CD4-positive, CD25-positive, alpha-beta regulatory T cell (primary cell): ENCODE measurements at regions not wholly inside any gene's neighbourhood (a gene's known extent, or its start where the extent isn't known, plus 50 kb on each side); places are given as distances from the start of the nearest gene placed in this dataset.

ENCODE experiments used
- ATAC-seq, 2 donors: fragments of 150-1000 bp; cut with Tn5 transposase; one replicate each; pipeline ENCODE4 v1.10.0; 2021; ENCODE audit warnings: low read depth in 2 of 2, moderate number of reproducible peaks in 2 of 2, moderate library complexity in 1 of 2
- DNase-seq, 3 donors: peaks; one replicate each; pipeline versions ENCODE4 v3.0.0 to v3.0.0-alpha.2; 2012 to 2022; ENCODE audit warnings: mixed read lengths in 1 of 3
- H3K27ac ChIP-seq: one replicate; pipeline ENCODE4 v1.7.0; 2013; ENCODE audit warnings: mild to moderate bottlenecking, low read length; ENCODE audit not compliant: insufficient read depth, poor library complexity, severe bottlenecking
- H3K27me3 ChIP-seq: one replicate; pipeline ENCODE4 v1.7.0; 2013; ENCODE audit warnings: low read length; ENCODE audit not compliant: control insufficient read depth, insufficient read depth
- H3K36me3 ChIP-seq: one replicate; pipeline ENCODE4 v1.7.0; 2013; ENCODE audit warnings: mild to moderate bottlenecking, low read length, moderate library complexity; ENCODE audit not compliant: control insufficient read depth, insufficient read depth
- H3K4me1 ChIP-seq: 2 replicates; pipeline ENCODE4 v1.7.0; 2013; ENCODE audit warnings: mild to moderate bottlenecking, low read length; ENCODE audit not compliant: insufficient read depth, control insufficient read depth, poor library complexity, severe bottlenecking
- H3K4me3 ChIP-seq: one replicate; pipeline ENCODE4 v1.7.0; 2013; ENCODE audit warnings: low read depth, mild to moderate bottlenecking, low read length, moderate library complexity
- H3K9me3 ChIP-seq, 2 experiments: 1 replicate in 1 of 2; 2 replicates in 1 of 2; pipeline ENCODE4 v1.7.0; 2013; ENCODE audit warnings: low read length in 2 of 2, mild to moderate bottlenecking in 1 of 2, moderate library complexity in 1 of 2; ENCODE audit not compliant: control insufficient read depth in 2 of 2
- H3K27ac Mint-ChIP-seq, 3 donors: one replicate each; pipeline ENCODE4 v1.8.0; 2020 to 2022; ENCODE audit warnings: mild to moderate bottlenecking in 3 of 3, mixed read lengths in 3 of 3, moderate library complexity in 2 of 3
- H3K27me3 Mint-ChIP-seq: one replicate; pipeline ENCODE4 v1.8.0; 2022; ENCODE audit warnings: mild to moderate bottlenecking, mixed read lengths
- H3K36me3 Mint-ChIP-seq: one replicate; pipeline ENCODE4 v1.8.0; 2020; ENCODE audit warnings: mixed read lengths
- H3K4me1 Mint-ChIP-seq, 4 donors: one replicate each; pipeline ENCODE4 v1.8.0; 2020 to 2022; ENCODE audit warnings: mixed read lengths in 4 of 4, mild to moderate bottlenecking in 1 of 4
- H3K4me3 Mint-ChIP-seq, 4 donors: one replicate each; pipeline ENCODE4 v1.8.0; 2020 to 2022; ENCODE audit warnings: mild to moderate bottlenecking in 4 of 4, mixed read lengths in 4 of 4, moderate library complexity in 3 of 4
- H3K9me3 Mint-ChIP-seq, 7 donors: one replicate each; pipeline ENCODE4 v1.8.0; 2020 to 2022; ENCODE audit warnings: mixed read lengths in 7 of 7, mild to moderate bottlenecking in 3 of 7, moderate library complexity in 2 of 7

GRCh38 chr11:69924308-69925161 is 105.3 kb upstream of the FGF3 start:
- Mint-ChIP-seq H3K9me3 (peaks cover 0 to 1% (median 0%) of the 10 kb centered on the region in 7 donors), H3K27ac (no peak overlapping the region), H3K27me3 (peaks cover 37% of the 10 kb centered on the region), H3K4me1 (peaks cover 0 to 6% (median 0%) of the 10 kb centered on the region in 4 donors), H3K4me3 (no peak overlapping the region), H3K36me3 (no peaks in the 10 kb centered on the region)
- Histone ChIP-seq H3K4me3 (no peak overlapping the region), H3K27me3 (no peaks in the 10 kb centered on the region), H3K9me3 (no peaks in the 10 kb centered on the region), H3K4me1 (no peaks in the 10 kb centered on the region), H3K36me3 (no peaks in the 10 kb centered on the region), H3K27ac (no peak overlapping the region)
- ATAC-seq (no peak), DNase-seq (no peak)

DNA sequence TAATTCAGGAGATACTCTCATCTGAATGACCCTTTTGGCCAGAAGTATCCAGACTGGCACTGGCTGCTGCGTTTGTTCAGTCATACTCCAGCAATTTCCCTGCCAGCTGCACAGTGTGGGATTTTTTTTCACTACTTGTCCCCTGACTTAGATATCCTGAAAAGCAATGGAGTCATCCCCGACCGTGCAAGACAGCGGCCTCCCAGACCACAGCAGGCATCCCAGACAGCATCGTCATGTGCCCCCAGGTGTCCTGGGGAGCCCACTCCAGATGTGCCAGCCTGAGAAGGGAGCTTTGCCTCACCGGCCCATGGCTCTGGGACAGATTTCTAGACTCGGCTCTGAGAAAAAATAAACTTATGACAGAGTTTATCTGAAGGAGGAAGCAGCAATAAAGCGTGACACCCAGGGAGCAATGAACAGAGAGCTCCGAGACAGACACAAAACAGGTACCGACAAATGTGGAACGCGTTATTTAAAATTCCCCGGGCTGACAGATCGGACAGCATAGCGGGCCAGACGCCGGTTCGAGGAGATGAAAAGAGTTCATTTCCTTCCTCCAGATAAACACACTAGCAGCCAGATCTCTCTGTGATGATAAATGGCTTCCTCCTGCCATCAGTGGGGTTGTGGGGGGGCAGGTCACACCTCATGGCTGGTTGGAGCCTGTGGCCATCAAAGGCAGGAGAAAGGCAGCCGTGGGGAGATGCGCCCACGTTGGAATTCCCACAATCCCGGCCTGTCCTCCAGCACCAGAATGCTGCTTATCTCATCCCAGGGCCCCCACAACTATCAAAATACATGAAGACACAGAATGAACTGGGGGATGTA is 106.4 kb upstream of the FGF3 start:
- Mint-ChIP-seq H3K4me3 (no peak overlapping the region), H3K27me3 (peaks cover 37% of the 10 kb centered on the region), H3K4me1 (peaks cover 0 to 6% (median 0%) of the 10 kb centered on the region in 4 donors), H3K36me3 (no peaks in the 10 kb centered on the region), H3K9me3 (peaks cover 0 to 1% (median 0%) of the 10 kb centered on the region in 7 donors), H3K27ac (no peak overlapping the region)
- H3K27ac ChIP-seq = no peak overlapping the region
- ATAC-seq = no peak
- no peaks in the 10 kb centered on the region for H3K27me3 ChIP-seq
- no peak for DNase-seq
- no peaks in the 10 kb centered on the region for H3K9me3 ChIP-seq
- H3K36me3 ChIP-seq = no peaks in the 10 kb centered on the region
- H3K4me3 ChIP-seq = no peak overlapping the region
- no peaks in the 10 kb centered on the region for H3K4me1 ChIP-seq

DNA sequence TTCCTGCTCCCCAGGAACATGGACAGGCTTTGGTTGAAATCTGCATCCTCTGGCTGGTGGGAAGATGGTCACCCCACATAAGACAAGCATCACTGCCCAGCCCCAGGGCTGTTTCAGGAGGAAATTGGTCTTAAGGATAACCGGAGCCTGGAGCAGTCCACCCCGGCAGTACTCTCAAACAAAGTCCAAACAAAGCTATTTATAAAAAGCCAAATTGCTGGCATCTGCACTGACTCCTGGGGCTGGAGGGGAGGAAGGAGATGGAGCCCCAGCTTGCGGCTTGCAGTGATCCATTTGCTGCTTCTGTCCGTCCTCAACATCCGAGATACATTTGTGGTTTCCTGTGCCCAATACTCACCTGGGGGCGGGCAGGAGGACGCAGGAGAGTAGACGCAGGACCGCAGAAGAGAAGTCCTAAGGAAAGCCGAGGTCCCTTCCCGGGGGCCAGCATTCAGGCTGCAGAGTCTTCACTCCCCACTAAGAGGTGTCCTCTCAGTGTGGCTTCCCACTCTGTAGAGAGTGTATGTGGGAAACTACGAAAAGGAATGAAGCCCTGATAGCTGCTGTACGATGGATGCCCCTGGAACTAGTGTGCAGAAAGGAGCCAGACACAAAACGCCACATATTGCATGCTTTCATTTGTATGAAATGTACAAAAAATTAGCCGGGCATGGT is 107.3 kb upstream of the FGF3 start:
- Mint-ChIP-seq H3K27me3 (peaks cover 31% of the 10 kb centered on the region), H3K36me3 (no peaks in the 10 kb centered on the region), H3K4me3 (no peak overlapping the region), H3K27ac (no peak overlapping the region), H3K9me3 (peaks cover 0 to 1% (median 0%) of the 10 kb centered on the region in 7 donors), H3K4me1 (peaks cover 0 to 6% (median 0%) of the 10 kb centered on the region in 4 donors)
- DNase-seq = no peak
- Histone ChIP-seq H3K4me3 (no peak overlapping the region), H3K4me1 (no peaks in the 10 kb centered on the region), H3K27ac (no peak overlapping the region), H3K27me3 (no peaks in the 10 kb centered on the region), H3K9me3 (no peaks in the 10 kb centered on the region), H3K36me3 (no peaks in the 10 kb centered on the region)
- ATAC-seq = no peak

DNA sequence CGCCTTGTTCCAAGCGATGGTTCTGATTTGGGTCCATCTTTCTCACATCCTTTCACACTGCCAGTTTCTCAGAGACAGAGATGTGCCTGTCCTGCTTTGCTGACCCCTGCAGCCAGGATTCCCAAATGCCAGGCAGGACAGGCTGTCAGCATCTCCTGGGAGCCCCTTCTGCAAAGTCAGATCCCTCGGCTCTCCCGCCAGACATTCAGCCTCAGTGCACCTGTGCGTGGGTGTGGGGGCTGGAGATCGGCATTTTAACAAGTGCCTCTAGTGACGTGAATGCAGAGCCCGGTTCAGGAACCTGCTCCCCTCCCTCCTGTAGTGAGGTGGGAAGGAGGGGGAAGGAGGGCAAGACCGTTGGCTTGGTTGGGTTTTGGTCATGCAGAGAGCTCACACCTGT is 108.9 kb upstream of the FGF3 start:
- H3K9me3 Mint-ChIP-seq = peaks cover 0 to 1% (median 0%) of the 10 kb centered on the region in 7 donors
- H3K4me3 Mint-ChIP-seq = no peak overlapping the region
- H3K27ac ChIP-seq = no peak overlapping the region
- no peaks in the 10 kb centered on the region for H3K27me3 ChIP-seq
- H3K4me3 ChIP-seq = no peak overlapping the region
- no peak for ATAC-seq
- no peak overlapping the region for H3K27ac Mint-ChIP-seq
- peaks cover 0 to 6% (median 0%) of the 10 kb centered on the region in 4 donors for H3K4me1 Mint-ChIP-seq
- H3K4me1 ChIP-seq = no peaks in the 10 kb centered on the region
- no peaks in the 10 kb centered on the region for H3K36me3 Mint-ChIP-seq
- no peaks in the 10 kb centered on the region for H3K36me3 ChIP-seq
- DNase-seq = no peak
- peaks cover 23% of the 10 kb centered on the region for H3K27me3 Mint-ChIP-seq
- no peaks in the 10 kb centered on the region for H3K9me3 ChIP-seq

GRCh38 chr11:69928975-69929374 is 109.8 kb upstream of the FGF3 start:
- H3K9me3 ChIP-seq = no peaks in the 10 kb centered on the region
- no peak for DNase-seq
- H3K36me3 ChIP-seq = no peaks in the 10 kb centered on the region

GRCh38 chr11:69930081-69931059 is 111.2 kb upstream of the FGF3 start:
- Histone ChIP-seq H3K27me3 (no peaks in the 10 kb centered on the region), H3K36me3 (no peaks in the 10 kb centered on the region), H3K4me1 (no peaks in the 10 kb centered on the region), H3K27ac (no peak overlapping the region), H3K9me3 (no peaks in the 10 kb centered on the region), H3K4me3 (no peak overlapping the region)
- no peak for ATAC-seq
- peaks cover 14% of the 10 kb centered on the region for H3K27me3 Mint-ChIP-seq
- DNase-seq = no peak
- no peaks in the 10 kb centered on the region for H3K36me3 Mint-ChIP-seq
- H3K27ac Mint-ChIP-seq = no peak overlapping the region
- H3K4me3 Mint-ChIP-seq = no peak overlapping the region
- H3K4me1 Mint-ChIP-seq = peaks cover 0 to 5% (median 0%) of the 10 kb centered on the region in 4 donors
- peaks cover 0 to 2% (median 0%) of the 10 kb centered on the region in 7 donors for H3K9me3 Mint-ChIP-seq

More at GRCh38 chr11:69928975-69929374, 109.8 kb upstream of the FGF3 start:
- H3K4me3 ChIP-seq = no peak overlapping the region
- Mint-ChIP-seq H3K27me3 (peaks cover 21% of the 10 kb centered on the region), H3K4me1 (peaks cover 0 to 6% (median 0%) of the 10 kb centered on the region in 4 donors), H3K4me3 (no peak overlapping the region), H3K36me3 (no peaks in the 10 kb centered on the region), H3K27ac (no peak overlapping the region), H3K9me3 (peaks cover 0 to 1% (median 0%) of the 10 kb centered on the region in 7 donors)
- H3K4me1 ChIP-seq = no peaks in the 10 kb centered on the region
- no peaks in the 10 kb centered on the region for H3K27me3 ChIP-seq
- H3K27ac ChIP-seq = no peak overlapping the region
- no peak for ATAC-seq
